Upper lobe of left lung (tissue), 6 donors: ENCODE measurements at regions not wholly inside any gene's neighbourhood (a gene's known extent, or its start where the extent isn't known, plus 50 kb on each side); places are given as distances from the start of the nearest gene placed in this dataset.

Experiments
- ATAC-seq, 2 donors: fragments of 200-7000 bp; cut with Tn5 transposase; one replicate each; pipeline ENCODE4 v1.9.1; 2022; ENCODE audit warnings: mild to moderate bottlenecking in 2 of 2, moderate library complexity in 2 of 2; ENCODE audit not compliant: low FRiP score in 2 of 2
- DNase-seq, 2 donors: peaks; one replicate each; pipeline ENCODE4 v3.0.0-alpha.2; 2019 to 2020
- H3K27ac ChIP-seq, 4 donors: fragments of 200-600 bp; sonication (generic); one replicate each; pipeline ENCODE4 v1.5.1; 2016 to 2019
- H3K27me3 ChIP-seq, 4 donors: fragments of 200-600 bp; sonication (generic); one replicate each; pipeline ENCODE4 v1.5.1; 2017 to 2019
- H3K36me3 ChIP-seq, 4 donors: fragments of 200-600 bp; sonication (generic); one replicate each; pipeline ENCODE4 v1.5.1; 2016 to 2019
- H3K4me1 ChIP-seq, 4 donors: fragments of 200-600 bp; sonication (generic); one replicate each; pipeline ENCODE4 v1.5.1; 2018 to 2019
- H3K4me3 ChIP-seq, 4 donors: fragments of 200-600 bp; sonication (generic); one replicate each; pipeline ENCODE4 v1.5.1; 2017 to 2019; ENCODE audit warnings: mild to moderate bottlenecking in 2 of 4, moderate library complexity in 1 of 4
- H3K9me3 ChIP-seq, 4 donors: fragments of 200-600 bp; sonication (generic); one replicate each; pipeline ENCODE4 v1.5.1; 2018 to 2019
- CTCF ChIP-seq, 6 experiments: fragments of 450-650 bp in 4 of 6; fragments of 200-600 bp in 2 of 6; sonication (generic) in 2 of 6; IDR thresholded peaks; one replicate each; pipeline ENCODE4 v1.5.1; 2016 to 2019; ENCODE audit warnings: antibody characterized with exemption in 6 of 6
- EP300 ChIP-seq, 4 donors: sonication (generic); formaldehyde crosslinking; IDR thresholded peaks; one replicate each; pipeline ENCODE4 v1.5.1; 2017; ENCODE audit warnings: antibody characterized with exemption in 4 of 4, control low read depth in 2 of 4
- POLR2A ChIP-seq, 4 donors: fragments of 450-650 bp; IDR thresholded peaks; one replicate each; pipeline ENCODE4 v1.5.1; 2016 to 2017; ENCODE audit warnings: antibody characterized with exemption in 4 of 4, mild to moderate bottlenecking in 2 of 4
- POLR2AphosphoS5 ChIP-seq, 2 donors: sonication (generic); formaldehyde crosslinking; IDR thresholded peaks; one replicate each; pipeline ENCODE4 v1.5.1; 2017; ENCODE audit warnings: antibody characterized with exemption in 2 of 2
- WGBS, 2 donors: methylation state at CpG; one replicate each; pipeline ENCODE4 v1.1.5; 2017 to 2018; 5-methylcytosine and 5-hydroxymethylcytosine counted together
- donor health status: DM: no; HTN: no; CAD: no; lungs with moderate emphysema.
- donor health status: DM: no; HTN: yes; CAD: no; lungs with severe emphysema.

GRCh38 chr12:75953312-75953906 is 78.2 kb downstream of the PHLDA1 start:
- Histone ChIP-seq H3K27ac (peak overlapping the region in 1 of 4 donors; percentile 42), H3K9me3 (no peaks in the 10 kb centered on the region), H3K4me1 (peaks cover 5 to 21% (median 16%) of the 10 kb centered on the region in 4 donors), H3K4me3 (no peak overlapping the region), H3K27me3 (no peaks in the 10 kb centered on the region), H3K36me3 (no peaks in the 10 kb centered on the region)
- ATAC-seq (no peak), DNase-seq (no peak)
- 65 to 66% methylated on average over 5 of the region's 5 CpGs for WGBS, 2 donors
- TF ChIP-seq CTCF (IDR thresholded peaks at IDR 0.05) = no peak
- TF ChIP-seq POLR2AphosphoS5 (IDR thresholded peaks at IDR 0.05) = no peak
- no peak for TF ChIP-seq EP300 (IDR thresholded peaks at IDR 0.05)
- TF ChIP-seq POLR2A (IDR thresholded peaks at IDR 0.05) = no peak

GRCh38 chr12:75951399-75952278 is 79.9 kb downstream of the PHLDA1 start:
- Histone ChIP-seq H3K27me3 (no peaks in the 10 kb centered on the region), H3K27ac (peak overlapping the region in 1 of 4 donors; percentile 42), H3K36me3 (no peaks in the 10 kb centered on the region), H3K9me3 (no peaks in the 10 kb centered on the region), H3K4me1 (peaks cover 5 to 21% (median 16%) of the 10 kb centered on the region in 4 donors), H3K4me3 (no peak overlapping the region)
- DNase-seq (no peak), ATAC-seq (no peak)
- TF ChIP-seq POLR2A (IDR thresholded peaks at IDR 0.05) (no peak), POLR2AphosphoS5 (IDR thresholded peaks at IDR 0.05) (no peak), CTCF (IDR thresholded peaks at IDR 0.05) (no peak), EP300 (IDR thresholded peaks at IDR 0.05) (no peak)
- WGBS, 2 donors = 66 to 68% methylated on average over 4 of the region's 4 CpGs

- 92 to 97% methylated on average over 4 of the region's 4 CpGs for WGBS, 2 donors
- Histone ChIP-seq H3K4me3 (no peak overlapping the region), H3K36me3 (no peaks in the 10 kb centered on the region), H3K27me3 (no peaks in the 10 kb centered on the region), H3K9me3 (no peaks in the 10 kb centered on the region), H3K4me1 (peaks cover 18 to 24% (median 20%) of the 10 kb centered on the region in 4 donors), H3K27ac (no peak overlapping the region)
- DNase-seq (no peak), ATAC-seq (no peak)
- no peak for TF ChIP-seq CTCF (IDR thresholded peaks at IDR 0.05)
- no peak for TF ChIP-seq EP300 (IDR thresholded peaks at IDR 0.05)
- no peak for TF ChIP-seq POLR2A (IDR thresholded peaks at IDR 0.05)
- no peak for TF ChIP-seq POLR2AphosphoS5 (IDR thresholded peaks at IDR 0.05)
These were observed 84.3 kb downstream of the PHLDA1 start for GRCh38 chr12:75947156-75947723.

- peak overlapping the region in 1 of 4 donors; percentile 25 for H3K27ac ChIP-seq
- H3K4me1 ChIP-seq = peaks cover 12 to 15% (median 13%) of the 10 kb centered on the region in 4 donors
- no peak overlapping the region for H3K4me3 ChIP-seq
- no peaks in the 10 kb centered on the region for H3K9me3 ChIP-seq
- no peak for DNase-seq
- ATAC-seq = no peak
- TF ChIP-seq EP300 (IDR thresholded peaks at IDR 0.05) (no peak), POLR2AphosphoS5 (IDR thresholded peaks at IDR 0.05) (no peak), CTCF (IDR thresholded peaks at IDR 0.05) (no peak), POLR2A (IDR thresholded peaks at IDR 0.05) (no peak)
- WGBS, 2 donors = 98% methylated on average over 4 of the region's 4 CpGs
- no peaks in the 10 kb centered on the region for H3K36me3 ChIP-seq
- H3K27me3 ChIP-seq = no peaks in the 10 kb centered on the region
These were observed 86.0 kb downstream of the PHLDA1 start for GRCh38 chr12:75945581-75945980.
